Left ventricle myocardium inferior (tissue), 1 donor: ENCODE measurements at regions not wholly inside any gene's neighbourhood (a gene's known extent, or its start where the extent isn't known, plus 50 kb on each side); places are given as distances from the start of the nearest gene placed in this dataset.

Experiments used
- DNase-seq: peaks from one replicate; pipeline ENCODE4 v3.0.0-alpha.2; 2020
- H3K27ac ChIP-seq: fragments of 200-600 bp; replicated peaks from 2 replicates; pipeline ENCODE4 v1.8.0; 2021
- H3K27me3 ChIP-seq: fragments of 200-600 bp; 2 replicates; pipeline ENCODE4 v1.8.0; 2021; ENCODE audit warnings: low read depth
- H3K36me3 ChIP-seq: fragments of 200-600 bp; 2 replicates; pipeline ENCODE4 v1.8.0; 2021
- H3K4me1 ChIP-seq: fragments of 200-600 bp; 2 replicates; pipeline ENCODE4 v1.8.0; 2021
- H3K4me3 ChIP-seq: fragments of 200-600 bp; 2 replicates; pipeline ENCODE4 v1.8.0; 2021; ENCODE audit warnings: mild to moderate bottlenecking, moderate library complexity
- H3K9me3 ChIP-seq: fragments of 200-600 bp; replicated peaks from 2 replicates; pipeline ENCODE4 v1.8.0; 2021
- CTCF ChIP-seq: fragments of 200-600 bp; IDR thresholded peaks from 2 replicates; pipeline ENCODE4 v1.8.0; 2021; ENCODE audit warnings: antibody characterized with exemption, mild to moderate bottlenecking, borderline replicate concordance
- intact Hi-C: fragments of 100-400 bp; cut with micrococcal nuclease; formaldehyde crosslinking; loops from one replicate; pipeline ENCODE4 v1.11.0; 2022
- donor health status: DM: no; HTN: yes; CAD: no; lungs with severe emphysema.

- no peak for TF ChIP-seq CTCF
These were observed 842.3 kb downstream of the BCL11A start for GRCh38 chr2:59711121-59711520.

GRCh38 chr2:59706729-59707128 lies 846.7 kb downstream of the BCL11A start:
- no peak for TF ChIP-seq CTCF
- Histone ChIP-seq H3K4me3 (no peak overlapping the region), H3K36me3 (no peaks in the 10 kb centered on the region), H3K4me1 (no peaks in the 10 kb centered on the region), H3K27me3 (no peaks in the 10 kb centered on the region), H3K9me3 (peaks cover 8% of the 10 kb centered on the region), H3K27ac (no peak overlapping the region)
- no peak for DNase-seq
- intact Hi-C loops: no loop called here

More at GRCh38 chr2:59711121-59711520, 842.3 kb downstream of the BCL11A start:
- Histone ChIP-seq H3K36me3 (no peaks in the 10 kb centered on the region), H3K9me3 (no peaks in the 10 kb centered on the region), H3K27ac (no peak overlapping the region), H3K4me1 (no peaks in the 10 kb centered on the region), H3K27me3 (no peaks in the 10 kb centered on the region), H3K4me3 (no peak overlapping the region)
- intact Hi-C loops: no loop called here
- DNase-seq: no peak

GRCh38 chr2:59703796-59704195 lies 849.7 kb downstream of the BCL11A start:
- H3K27ac ChIP-seq: no peak overlapping the region
- H3K4me3 ChIP-seq: no peak overlapping the region
- no peak for DNase-seq
- H3K27me3 ChIP-seq: no peaks in the 10 kb centered on the region
- peaks cover 8% of the 10 kb centered on the region for H3K9me3 ChIP-seq
- no peak for TF ChIP-seq CTCF
- no peaks in the 10 kb centered on the region for H3K36me3 ChIP-seq
- intact Hi-C loops: no loop called here
- H3K4me1 ChIP-seq: no peaks in the 10 kb centered on the region

- Histone ChIP-seq H3K4me3 (no peak overlapping the region), H3K9me3 (peaks cover 8% of the 10 kb centered on the region), H3K4me1 (no peaks in the 10 kb centered on the region), H3K27me3 (no peaks in the 10 kb centered on the region), H3K36me3 (no peaks in the 10 kb centered on the region), H3K27ac (no peak overlapping the region)
- no peak for DNase-seq
- TF ChIP-seq CTCF: no peak
- intact Hi-C loops: no loop called here
These were observed 851.4 kb downstream of the BCL11A start for GRCh38 chr2:59702026-59702425.

- no peak for DNase-seq
- intact Hi-C loops: no loop called here
- Histone ChIP-seq H3K4me3 (no peak overlapping the region), H3K27me3 (no peaks in the 10 kb centered on the region), H3K4me1 (no peaks in the 10 kb centered on the region), H3K9me3 (peaks cover 8% of the 10 kb centered on the region), H3K27ac (no peak overlapping the region), H3K36me3 (no peaks in the 10 kb centered on the region)
- TF ChIP-seq CTCF: no peak
These were observed 852.0 kb downstream of the BCL11A start for GRCh38 chr2:59701271-59701994.
